ENCODE measurements at regions not wholly inside any gene's neighbourhood (a gene's known extent, or its start where the extent isn't known, plus 50 kb on each side); places are given as distances from the start of the nearest gene placed in this dataset.
A peak's percentile ranks its signal among the peaks of the same experiment; 100 is the strongest.
"Not testable (repeated sequence)": the region's sequence is repeated elsewhere in the genome, so short reads cannot be mapped to it uniquely, and the experiment has no call there.

DNA sequence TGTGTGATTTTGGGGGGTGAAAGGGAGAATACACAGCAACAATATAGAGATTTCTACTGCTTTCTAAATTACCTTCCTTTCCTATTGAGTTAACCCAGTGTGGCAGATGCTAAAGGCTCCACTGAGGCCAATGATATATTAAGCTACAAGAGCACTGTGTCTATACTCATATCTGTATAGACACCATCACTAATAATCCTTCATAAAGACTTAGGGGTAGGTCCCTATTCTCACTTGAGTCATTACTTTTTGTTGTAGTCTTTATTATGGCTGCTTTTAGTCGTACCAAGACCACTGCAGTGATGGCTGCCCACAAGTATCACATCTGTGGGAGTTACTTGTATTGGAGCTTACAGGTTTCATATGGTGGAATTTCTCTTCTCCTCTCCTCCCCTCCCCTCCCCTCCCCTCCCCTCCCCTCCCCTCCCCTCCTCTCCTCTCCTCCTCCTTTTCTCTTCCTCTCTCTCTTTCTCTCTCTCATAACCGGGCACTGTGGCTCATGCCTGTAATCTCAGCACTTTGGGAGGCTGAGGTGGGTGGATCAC is 637.6 kb downstream of the ADCYAP1 start:
- H3K4me3 ChIP-seq (ENCODE audit: low read length in 2 of 2), result no peak overlapping the region
- H3K36me3 ChIP-seq (ENCODE audit: control insufficient read depth in 2 of 2, insufficient read depth in 2 of 2, low read length in 1 of 2), result no peaks in the 10 kb centered on the region
- WGBS, result 88% methylated on average over 2 of the region's 2 CpGs
- H3K4me1 ChIP-seq (ENCODE audit: control insufficient read depth in 2 of 2, insufficient read depth in 2 of 2, low read length in 2 of 2), result no peaks in the 10 kb centered on the region
- H3K27ac ChIP-seq (ENCODE audit: low read depth in 1 of 2, low read length in 1 of 2), result no peak overlapping the region
- no peak for DNase-seq (ENCODE audit: low read depth in 6 of 9, low spot score in 9 of 9)
- H3K27me3 ChIP-seq (ENCODE audit: control insufficient read depth in 2 of 2, insufficient read depth in 1 of 2, low read length in 1 of 2), result no peaks in the 10 kb centered on the region
- H3K9me3 ChIP-seq (ENCODE audit: control insufficient read depth in 2 of 2, insufficient read depth in 1 of 2, low read length in 1 of 2), result no peaks in the 10 kb centered on the region

GRCh38 chr18:1544016-1544415 is 639.3 kb downstream of the ADCYAP1 start:
- H3K27me3 ChIP-seq (ENCODE audit: control insufficient read depth in 2 of 2, insufficient read depth in 1 of 2, low read length in 1 of 2), result no peaks in the 10 kb centered on the region
- H3K9me3 ChIP-seq (ENCODE audit: control insufficient read depth in 2 of 2, insufficient read depth in 1 of 2, low read length in 1 of 2), result no peaks in the 10 kb centered on the region
- 83% methylated on average over 3 of the region's 3 CpGs for WGBS
- no peak overlapping the region for H3K4me3 ChIP-seq (ENCODE audit: low read length in 2 of 2)
- no peak overlapping the region for H3K27ac ChIP-seq (ENCODE audit: low read depth in 1 of 2, low read length in 1 of 2)
- DNase-seq (ENCODE audit: low read depth in 6 of 9, low spot score in 9 of 9), result no peak
- H3K36me3 ChIP-seq (ENCODE audit: control insufficient read depth in 2 of 2, insufficient read depth in 2 of 2, low read length in 1 of 2), result no peaks in the 10 kb centered on the region
- H3K4me1 ChIP-seq (ENCODE audit: control insufficient read depth in 2 of 2, insufficient read depth in 2 of 2, low read length in 2 of 2), result no peaks in the 10 kb centered on the region

DNA sequence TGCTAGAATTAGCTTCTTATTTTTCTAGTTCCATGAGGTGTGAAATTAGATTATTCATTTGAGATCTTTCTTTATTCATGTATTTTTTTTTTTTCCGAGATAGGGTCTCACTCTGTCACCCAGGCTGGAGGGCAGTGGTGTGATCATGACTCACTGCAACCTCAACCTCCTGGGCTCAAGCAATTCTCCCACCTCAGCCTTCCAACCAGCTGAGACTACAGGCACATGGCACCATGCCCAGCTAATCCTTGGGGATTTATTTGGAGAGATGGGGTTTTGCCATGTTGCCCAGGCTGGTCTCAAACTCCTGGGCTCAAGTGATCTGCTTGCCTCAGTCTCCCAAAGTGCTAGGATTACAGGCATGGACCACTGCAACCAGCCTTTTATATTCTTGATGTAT is 653.0 kb downstream of the ADCYAP1 start:
- not testable (repeated sequence) for H3K9me3 ChIP-seq (ENCODE audit: control insufficient read depth in 2 of 2, insufficient read depth in 1 of 2, low read length in 1 of 2); H3K27me3 ChIP-seq (ENCODE audit: control insufficient read depth in 2 of 2, insufficient read depth in 1 of 2, low read length in 1 of 2); H3K27ac ChIP-seq (ENCODE audit: low read depth in 1 of 2, low read length in 1 of 2); H3K36me3 ChIP-seq (ENCODE audit: control insufficient read depth in 2 of 2, insufficient read depth in 2 of 2, low read length in 1 of 2); DNase-seq (ENCODE audit: low read depth in 6 of 9, low spot score in 9 of 9); H3K4me1 ChIP-seq (ENCODE audit: control insufficient read depth in 2 of 2, insufficient read depth in 2 of 2, low read length in 2 of 2); H3K4me3 ChIP-seq (ENCODE audit: low read length in 2 of 2)
- WGBS, result 94% methylated on average over 1 of the region's 1 CpG

DNA sequence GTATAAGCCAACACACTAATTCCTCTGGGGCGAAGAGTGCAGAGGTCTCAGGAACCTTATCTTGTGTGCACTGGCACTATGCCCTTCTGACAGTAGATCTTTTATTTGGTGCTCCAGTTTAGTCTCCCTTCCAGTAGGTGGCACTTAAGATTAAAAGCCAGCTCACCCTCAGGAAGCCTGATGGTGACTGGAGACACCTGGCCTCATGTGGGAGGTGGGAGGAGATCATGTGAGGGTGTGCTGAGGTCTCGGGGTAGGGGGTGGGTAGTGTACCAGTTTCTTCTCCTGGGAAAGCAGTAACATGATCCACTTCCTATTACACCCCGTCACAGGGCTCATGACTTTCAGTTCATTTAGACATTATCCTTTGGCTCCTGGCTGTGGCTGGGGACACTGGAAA is 654.9 kb downstream of the ADCYAP1 start:
- no peaks in the 10 kb centered on the region for H3K4me1 ChIP-seq (ENCODE audit: control insufficient read depth in 2 of 2, insufficient read depth in 2 of 2, low read length in 2 of 2)
- no peak for DNase-seq (ENCODE audit: low read depth in 6 of 9, low spot score in 9 of 9)
- H3K27me3 ChIP-seq (ENCODE audit: control insufficient read depth in 2 of 2, insufficient read depth in 1 of 2, low read length in 1 of 2), result no peaks in the 10 kb centered on the region
- 37% methylated on average over 3 of the region's 3 CpGs for WGBS
- H3K36me3 ChIP-seq (ENCODE audit: control insufficient read depth in 2 of 2, insufficient read depth in 2 of 2, low read length in 1 of 2), result no peaks in the 10 kb centered on the region
- no peaks in the 10 kb centered on the region for H3K9me3 ChIP-seq (ENCODE audit: control insufficient read depth in 2 of 2, insufficient read depth in 1 of 2, low read length in 1 of 2)
- H3K27ac ChIP-seq (ENCODE audit: low read depth in 1 of 2, low read length in 1 of 2), result no peak overlapping the region
- no peak overlapping the region for H3K4me3 ChIP-seq (ENCODE audit: low read length in 2 of 2)

DNA sequence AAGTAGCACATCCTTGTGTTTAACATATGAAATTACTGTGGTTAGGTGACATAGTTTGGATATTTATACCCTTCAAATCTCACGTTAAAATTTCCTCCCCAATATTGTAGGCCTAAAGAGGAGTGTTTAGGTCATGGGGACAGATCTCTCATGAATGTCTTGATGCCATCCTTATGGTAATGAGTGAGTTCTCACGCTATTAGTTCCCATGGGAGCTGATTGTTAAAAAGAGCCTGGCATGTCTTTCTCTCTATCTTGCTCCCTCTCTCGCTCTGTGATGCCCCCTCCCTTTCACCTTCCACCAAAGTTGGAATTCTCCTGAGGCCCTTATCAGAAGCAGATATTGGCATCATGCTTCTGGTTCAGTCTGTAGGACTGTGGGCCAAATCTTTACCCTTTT is 660.1 kb downstream of the ADCYAP1 start:
- Histone ChIP-seq H3K4me1 (ENCODE audit: control insufficient read depth in 2 of 2, insufficient read depth in 2 of 2, low read length in 2 of 2) (no peaks in the 10 kb centered on the region), H3K27ac (ENCODE audit: low read depth in 1 of 2, low read length in 1 of 2) (no peak overlapping the region), H3K36me3 (ENCODE audit: control insufficient read depth in 2 of 2, insufficient read depth in 2 of 2, low read length in 1 of 2) (no peaks in the 10 kb centered on the region), H3K27me3 (ENCODE audit: control insufficient read depth in 2 of 2, insufficient read depth in 1 of 2, low read length in 1 of 2) (no peaks in the 10 kb centered on the region), H3K4me3 (ENCODE audit: low read length in 2 of 2) (no peak overlapping the region), H3K9me3 (ENCODE audit: control insufficient read depth in 2 of 2, insufficient read depth in 1 of 2, low read length in 1 of 2) (no peaks in the 10 kb centered on the region)
- no peak for DNase-seq (ENCODE audit: low read depth in 6 of 9, low spot score in 9 of 9)
- WGBS, result 92% methylated on average over 3 of the region's 3 CpGs

GRCh38 chr18:1571206-1571605 is 666.5 kb downstream of the ADCYAP1 start:
- Histone ChIP-seq H3K27me3 (ENCODE audit: control insufficient read depth in 2 of 2, insufficient read depth in 1 of 2, low read length in 1 of 2) (no peaks in the 10 kb centered on the region), H3K27ac (ENCODE audit: low read depth in 1 of 2, low read length in 1 of 2) (no peak overlapping the region), H3K9me3 (ENCODE audit: control insufficient read depth in 2 of 2, insufficient read depth in 1 of 2, low read length in 1 of 2) (no peaks in the 10 kb centered on the region), H3K4me1 (ENCODE audit: control insufficient read depth in 2 of 2, insufficient read depth in 2 of 2, low read length in 2 of 2) (no peaks in the 10 kb centered on the region), H3K4me3 (ENCODE audit: low read length in 2 of 2) (no peak overlapping the region), H3K36me3 (ENCODE audit: control insufficient read depth in 2 of 2, insufficient read depth in 2 of 2, low read length in 1 of 2) (no peaks in the 10 kb centered on the region)
- WGBS, result 81% methylated on average over 2 of the region's 2 CpGs
- DNase-seq (ENCODE audit: low read depth in 6 of 9, low spot score in 9 of 9), result no peak

GRCh38 chr18:1573732-1574131 is 669.1 kb downstream of the ADCYAP1 start:
- Histone ChIP-seq H3K4me1 (ENCODE audit: control insufficient read depth in 2 of 2, insufficient read depth in 2 of 2, low read length in 2 of 2) (no peaks in the 10 kb centered on the region), H3K4me3 (ENCODE audit: low read length in 2 of 2) (no peak overlapping the region), H3K36me3 (ENCODE audit: control insufficient read depth in 2 of 2, insufficient read depth in 2 of 2, low read length in 1 of 2) (no peaks in the 10 kb centered on the region), H3K27ac (ENCODE audit: low read depth in 1 of 2, low read length in 1 of 2) (no peak overlapping the region), H3K27me3 (ENCODE audit: control insufficient read depth in 2 of 2, insufficient read depth in 1 of 2, low read length in 1 of 2) (no peaks in the 10 kb centered on the region), H3K9me3 (ENCODE audit: control insufficient read depth in 2 of 2, insufficient read depth in 1 of 2, low read length in 1 of 2) (no peaks in the 10 kb centered on the region)
- DNase-seq (ENCODE audit: low read depth in 6 of 9, low spot score in 9 of 9), result no peak
- 85% methylated on average over 5 of the region's 5 CpGs for WGBS

DNA sequence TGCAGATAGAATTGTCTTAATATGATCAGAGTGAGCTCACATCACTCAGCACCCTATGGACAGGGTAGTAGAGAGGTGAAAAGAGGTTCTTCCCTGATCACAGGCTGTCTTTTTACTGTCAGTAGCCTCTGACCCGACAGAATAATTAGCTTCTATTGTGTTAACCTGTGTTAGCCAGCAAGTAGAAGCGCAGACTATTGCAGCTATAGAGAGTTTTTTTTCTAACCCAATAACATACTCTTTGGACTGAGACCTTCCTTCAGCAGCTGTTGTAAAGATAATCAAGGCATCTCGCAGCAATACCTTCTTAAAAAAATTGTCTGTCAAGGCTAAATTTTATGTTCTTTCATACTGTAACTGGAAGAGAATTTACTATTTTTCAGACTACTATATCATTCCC is 670.4 kb downstream of the ADCYAP1 start:
- H3K36me3 ChIP-seq (ENCODE audit: control insufficient read depth in 2 of 2, insufficient read depth in 2 of 2, low read length in 1 of 2), result no peaks in the 10 kb centered on the region
- no peaks in the 10 kb centered on the region for H3K9me3 ChIP-seq (ENCODE audit: control insufficient read depth in 2 of 2, insufficient read depth in 1 of 2, low read length in 1 of 2)
- DNase-seq (ENCODE audit: low read depth in 6 of 9, low spot score in 9 of 9), result no peak
- no peak overlapping the region for H3K4me3 ChIP-seq (ENCODE audit: low read length in 2 of 2)
- H3K4me1 ChIP-seq (ENCODE audit: control insufficient read depth in 2 of 2, insufficient read depth in 2 of 2, low read length in 2 of 2), result no peaks in the 10 kb centered on the region
- H3K27me3 ChIP-seq (ENCODE audit: control insufficient read depth in 2 of 2, insufficient read depth in 1 of 2, low read length in 1 of 2), result no peaks in the 10 kb centered on the region
- 95% methylated on average over 3 of the region's 3 CpGs for WGBS
- no peak overlapping the region for H3K27ac ChIP-seq (ENCODE audit: low read depth in 1 of 2, low read length in 1 of 2)

DNA sequence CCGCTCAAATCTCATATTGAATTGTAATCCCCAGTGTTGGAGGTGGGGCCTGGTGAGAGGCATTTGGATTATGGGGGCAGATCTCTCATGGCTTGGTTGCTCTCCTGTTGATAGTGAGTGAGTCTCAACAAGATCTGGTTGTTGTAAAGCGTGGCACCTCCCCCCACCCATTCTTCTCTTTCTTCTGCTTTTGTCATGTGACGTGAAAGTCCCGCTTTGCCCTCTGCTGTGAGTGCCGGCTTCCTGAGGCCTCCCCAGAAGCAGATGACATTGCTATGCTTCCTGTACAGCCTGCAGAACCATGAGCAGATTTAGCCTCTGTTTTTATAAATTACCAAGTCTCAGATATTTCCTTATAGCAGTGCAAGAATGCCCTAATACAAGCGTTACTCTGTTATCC is 673.8 kb downstream of the ADCYAP1 start:
- Histone ChIP-seq H3K9me3 (ENCODE audit: control insufficient read depth in 2 of 2, insufficient read depth in 1 of 2, low read length in 1 of 2) (no peaks in the 10 kb centered on the region), H3K36me3 (ENCODE audit: control insufficient read depth in 2 of 2, insufficient read depth in 2 of 2, low read length in 1 of 2) (no peaks in the 10 kb centered on the region), H3K4me1 (ENCODE audit: control insufficient read depth in 2 of 2, insufficient read depth in 2 of 2, low read length in 2 of 2) (no peaks in the 10 kb centered on the region), H3K27ac (ENCODE audit: low read depth in 1 of 2, low read length in 1 of 2) (no peak overlapping the region), H3K27me3 (ENCODE audit: control insufficient read depth in 2 of 2, insufficient read depth in 1 of 2, low read length in 1 of 2) (no peaks in the 10 kb centered on the region), H3K4me3 (ENCODE audit: low read length in 2 of 2) (no peak overlapping the region)
- DNase-seq (ENCODE audit: low read depth in 6 of 9, low spot score in 9 of 9), result peak in 1 of 9 donors; percentile 2
- WGBS, result 60% methylated on average over 6 of the region's 6 CpGs

- Histone ChIP-seq H3K27ac (ENCODE audit: low read depth in 1 of 2, low read length in 1 of 2) (no peak overlapping the region), H3K27me3 (ENCODE audit: control insufficient read depth in 2 of 2, insufficient read depth in 1 of 2, low read length in 1 of 2) (no peaks in the 10 kb centered on the region), H3K4me1 (ENCODE audit: control insufficient read depth in 2 of 2, insufficient read depth in 2 of 2, low read length in 2 of 2) (no peaks in the 10 kb centered on the region), H3K36me3 (ENCODE audit: control insufficient read depth in 2 of 2, insufficient read depth in 2 of 2, low read length in 1 of 2) (no peaks in the 10 kb centered on the region), H3K4me3 (ENCODE audit: low read length in 2 of 2) (no peak overlapping the region), H3K9me3 (ENCODE audit: control insufficient read depth in 2 of 2, insufficient read depth in 1 of 2, low read length in 1 of 2) (no peaks in the 10 kb centered on the region)
- 79% methylated on average over 1 of the region's 1 CpG for WGBS
- DNase-seq (ENCODE audit: low read depth in 6 of 9, low spot score in 9 of 9), result no peak
These were observed 676.9 kb downstream of the ADCYAP1 start for GRCh38 chr18:1581581-1581980.
